ENCODE measurements at regions not wholly inside any gene's neighbourhood (a gene's known extent, or its start where the extent isn't known, plus 50 kb on each side); places are given as distances from the start of the nearest gene placed in this dataset.

DNA sequence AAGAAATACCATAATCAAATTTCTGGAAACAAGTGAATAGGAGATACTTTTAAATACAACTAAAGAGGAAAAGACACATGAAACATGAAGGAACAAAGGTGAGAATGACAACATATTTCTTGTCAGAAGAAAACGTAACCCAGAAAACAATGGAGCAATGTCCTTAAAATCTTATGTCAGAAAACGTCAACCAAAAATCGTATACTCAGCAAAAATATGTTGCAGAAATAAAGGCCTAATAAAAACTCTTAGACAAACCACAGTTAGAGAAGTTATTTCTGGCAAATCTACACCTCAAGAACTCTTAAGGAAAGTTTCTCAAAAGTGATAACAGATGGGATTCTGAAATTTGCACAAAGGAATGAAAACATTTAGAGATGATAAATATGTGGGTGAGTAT is 66.3 kb upstream of the FBXL7 start:
- in situ Hi-C loops (cut with HindIII; ENCODE audit: low pct_ligation_motif_present, low sequenced_read_pairs): no loop called here
- TF ChIP-seq, protein P1, sequence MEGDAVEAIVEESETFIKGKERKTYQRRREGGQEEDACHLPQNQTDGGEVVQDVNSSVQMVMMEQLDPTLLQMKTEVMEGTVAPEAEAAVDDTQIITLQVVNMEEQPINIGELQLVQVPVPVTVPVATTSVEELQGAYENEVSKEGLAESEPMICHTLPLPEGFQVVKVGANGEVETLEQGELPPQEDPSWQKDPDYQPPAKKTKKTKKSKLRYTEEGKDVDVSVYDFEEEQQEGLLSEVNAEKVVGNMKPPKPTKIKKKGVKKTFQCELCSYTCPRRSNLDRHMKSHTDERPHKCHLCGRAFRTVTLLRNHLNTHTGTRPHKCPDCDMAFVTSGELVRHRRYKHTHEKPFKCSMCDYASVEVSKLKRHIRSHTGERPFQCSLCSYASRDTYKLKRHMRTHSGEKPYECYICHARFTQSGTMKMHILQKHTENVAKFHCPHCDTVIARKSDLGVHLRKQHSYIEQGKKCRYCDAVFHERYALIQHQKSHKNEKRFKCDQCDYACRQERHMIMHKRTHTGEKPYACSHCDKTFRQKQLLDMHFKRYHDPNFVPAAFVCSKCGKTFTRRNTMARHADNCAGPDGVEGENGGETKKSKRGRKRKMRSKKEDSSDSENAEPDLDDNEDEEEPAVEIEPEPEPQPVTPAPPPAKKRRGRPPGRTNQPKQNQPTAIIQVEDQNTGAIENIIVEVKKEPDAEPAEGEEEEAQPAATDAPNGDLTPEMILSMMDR (IDR thresholded peaks at IDR 0.05; ENCODE audit: low read depth, low read length, missing control alignments): no peak

DNA sequence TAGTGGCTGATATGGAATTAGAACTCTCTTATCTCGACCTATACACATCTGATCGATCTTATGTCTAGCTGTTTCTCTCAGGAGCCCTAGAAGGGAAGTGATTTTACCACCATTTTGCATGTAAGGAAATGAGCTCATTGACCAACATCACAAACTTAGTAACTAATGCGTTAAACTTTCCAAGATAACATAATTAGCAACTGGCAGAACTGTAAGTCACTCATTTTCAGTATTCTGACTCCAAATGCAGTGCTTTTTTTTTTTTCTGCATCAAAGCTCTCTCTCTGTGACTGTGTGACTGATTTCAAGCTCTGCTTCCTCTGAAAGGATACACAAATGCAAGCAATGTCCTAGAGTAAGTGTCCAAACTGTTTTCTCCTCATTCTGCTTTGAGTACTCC is 68.1 kb upstream of the FBXL7 start:
- H3K27me3 ChIP-seq (replicated peaks): no peaks in the 10 kb centered on the region
- H3K36me3 ChIP-seq (replicated peaks): no peaks in the 10 kb centered on the region
- no peak overlapping the region for H3K27ac ChIP-seq
- H3K4me3 ChIP-seq (ENCODE audit: low read depth, low read length): no peak overlapping the region
- DNase-seq: no peak
- in situ Hi-C loops (cut with HindIII; ENCODE audit: low pct_ligation_motif_present, low sequenced_read_pairs): no loop called here
- TF ChIP-seq, protein P1 (IDR thresholded peaks at IDR 0.05; ENCODE audit: low read depth, low read length, missing control alignments): no peak

More for the DNA sequence above, 66.3 kb upstream of the FBXL7 start:
- no peak for DNase-seq
- H3K4me3 ChIP-seq (ENCODE audit: low read depth, low read length): no peak overlapping the region
- H3K36me3 ChIP-seq (replicated peaks): no peaks in the 10 kb centered on the region
- H3K27ac ChIP-seq: no peak overlapping the region
- no peaks in the 10 kb centered on the region for H3K27me3 ChIP-seq (replicated peaks)

DNA sequence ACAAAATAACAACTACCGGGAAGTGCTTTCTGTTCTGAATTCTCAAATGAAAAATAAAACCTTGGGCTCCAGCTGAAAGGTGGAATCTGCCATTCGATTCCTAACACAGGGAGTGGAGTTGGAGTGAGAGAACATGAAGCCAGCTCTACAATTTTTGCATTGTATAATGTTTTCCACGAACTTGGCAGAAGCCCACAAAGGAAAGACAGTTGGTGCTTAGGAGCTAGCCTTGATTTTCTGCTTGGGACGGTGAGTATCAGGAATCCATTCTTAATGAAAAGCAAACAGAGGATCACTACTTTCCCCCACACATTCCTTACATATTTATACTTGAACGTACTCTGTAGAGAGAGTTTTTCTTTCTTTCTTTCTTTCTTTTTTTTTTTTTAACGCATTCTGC is 74.2 kb upstream of the FBXL7 start:
- H3K36me3 ChIP-seq (replicated peaks): no peaks in the 10 kb centered on the region
- H3K27me3 ChIP-seq (replicated peaks): peaks cover 2% of the 10 kb centered on the region
- in situ Hi-C loops (cut with HindIII; ENCODE audit: low pct_ligation_motif_present, low sequenced_read_pairs): no loop called here
- TF ChIP-seq, protein P1 (IDR thresholded peaks at IDR 0.05; ENCODE audit: low read depth, low read length, missing control alignments): no peak
- H3K27ac ChIP-seq: no peak overlapping the region
- no peak overlapping the region for H3K4me3 ChIP-seq (ENCODE audit: low read depth, low read length)
- no peak for DNase-seq

DNA sequence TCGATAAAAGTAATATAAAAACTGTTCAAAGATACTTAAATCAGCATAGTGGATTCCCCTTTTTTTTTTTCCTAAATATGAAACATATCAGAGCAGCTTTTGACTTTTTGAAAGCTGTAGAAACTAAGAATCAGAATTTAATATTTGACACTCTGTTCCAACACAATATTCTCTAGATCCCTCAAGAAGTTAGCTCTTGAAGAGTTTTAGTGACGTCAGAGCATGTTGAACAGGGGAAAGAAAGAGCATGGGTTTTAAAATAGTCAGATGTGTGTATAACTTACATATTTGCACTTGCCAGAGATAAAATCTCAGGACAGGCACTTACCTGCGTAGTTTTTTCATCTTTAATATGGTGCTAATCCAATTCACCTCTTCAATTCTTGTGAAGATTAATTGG is 75.2 kb upstream of the FBXL7 start:
- Histone ChIP-seq H3K4me3 (ENCODE audit: low read depth, low read length) (no peak overlapping the region), H3K36me3 (replicated peaks) (no peaks in the 10 kb centered on the region), H3K27ac (no peak overlapping the region), H3K27me3 (replicated peaks) (peaks cover 2% of the 10 kb centered on the region)
- in situ Hi-C loops (cut with HindIII; ENCODE audit: low pct_ligation_motif_present, low sequenced_read_pairs): no loop called here
- no peak for DNase-seq
- TF ChIP-seq, protein P1 (IDR thresholded peaks at IDR 0.05; ENCODE audit: low read depth, low read length, missing control alignments): no peak

DNA sequence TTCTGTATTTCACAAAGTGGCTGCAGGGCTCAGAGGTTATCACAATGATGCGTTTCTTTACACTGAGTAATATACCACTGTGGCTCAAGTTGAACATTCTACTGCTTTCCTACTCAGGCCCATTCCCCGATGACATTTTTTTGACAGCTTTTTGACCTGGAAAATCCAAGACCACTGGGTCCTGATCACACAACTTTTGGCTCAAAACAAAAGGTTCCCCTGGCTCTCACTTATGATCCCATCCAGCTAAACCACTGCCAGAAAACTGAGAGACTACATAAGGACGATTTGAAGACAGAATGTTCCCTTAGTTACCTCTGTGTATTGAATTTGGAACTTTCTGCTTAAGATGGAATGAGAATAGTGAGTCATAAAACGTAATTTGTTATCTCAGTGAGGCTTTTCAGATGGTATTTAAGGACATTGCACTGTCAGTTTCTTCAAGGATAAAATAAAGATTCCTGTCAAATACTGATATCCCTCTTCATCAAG is 78.0 kb upstream of the FBXL7 start:
- H3K27me3 ChIP-seq (replicated peaks): peaks cover 2% of the 10 kb centered on the region
- no peaks in the 10 kb centered on the region for H3K36me3 ChIP-seq (replicated peaks)
- peak; percentile 35 for DNase-seq
- TF ChIP-seq, protein P1 (IDR thresholded peaks at IDR 0.05; ENCODE audit: low read depth, low read length, missing control alignments): no peak
- peak overlapping the region; percentile 33 for H3K27ac ChIP-seq
- H3K4me3 ChIP-seq (ENCODE audit: low read depth, low read length): no peak overlapping the region
- in situ Hi-C loops (cut with HindIII; ENCODE audit: low pct_ligation_motif_present, low sequenced_read_pairs): no loop called here

DNA sequence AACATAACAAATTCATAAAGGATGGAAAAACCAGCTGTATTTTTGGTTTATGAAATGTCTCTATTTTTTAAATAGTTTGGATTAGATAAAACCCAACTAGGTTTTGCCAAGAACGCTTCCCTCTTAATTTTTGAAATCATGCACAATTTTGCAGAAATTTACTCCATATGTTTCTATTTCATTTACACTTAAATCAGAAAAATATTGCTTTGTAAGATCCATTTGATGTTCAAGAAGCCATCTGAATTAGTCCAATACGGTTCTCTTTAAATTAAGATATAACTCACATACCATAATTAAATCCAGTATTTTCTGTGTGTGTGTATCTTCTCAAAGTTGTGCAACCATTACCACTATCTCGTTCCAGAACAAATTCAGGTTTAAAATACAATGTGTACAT is 78.6 kb upstream of the FBXL7 start:
- Histone ChIP-seq H3K36me3 (replicated peaks) (no peaks in the 10 kb centered on the region), H3K27me3 (replicated peaks) (peaks cover 2% of the 10 kb centered on the region), H3K27ac (no peak overlapping the region), H3K4me3 (ENCODE audit: low read depth, low read length) (no peak overlapping the region)
- TF ChIP-seq, protein P1 (IDR thresholded peaks at IDR 0.05; ENCODE audit: low read depth, low read length, missing control alignments): no peak
- DNase-seq: no peak
- in situ Hi-C loops (cut with HindIII; ENCODE audit: low pct_ligation_motif_present, low sequenced_read_pairs): no loop called here

Data from brain microvascular endothelial cell (primary cell).